ENCODE measurements at regions not wholly inside any gene's neighbourhood (a gene's known extent, or its start where the extent isn't known, plus 50 kb on each side); places are given as distances from the start of the nearest gene placed in this dataset.
"Not testable (repeated sequence)": the region's sequence is repeated elsewhere in the genome, so short reads cannot be mapped to it uniquely, and the experiment has no call there.

DNA sequence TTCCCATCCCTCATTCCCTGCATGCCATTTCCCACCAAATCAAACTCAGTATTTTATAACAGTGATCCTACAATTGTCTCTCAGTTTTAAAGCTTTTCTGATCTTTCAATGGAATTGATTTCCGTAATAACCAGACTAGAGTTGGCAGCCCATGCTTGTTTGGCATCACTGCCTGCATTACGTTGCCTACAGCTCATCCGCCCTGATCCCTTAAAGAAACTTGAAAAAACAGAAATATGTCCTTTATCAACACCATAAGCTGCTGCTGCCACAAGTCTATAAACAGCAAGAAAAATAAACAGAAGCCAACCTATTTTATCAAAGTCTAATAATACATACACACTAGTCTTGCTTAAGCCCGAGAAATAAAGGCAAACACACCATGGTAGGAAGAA lies 331.0 kb downstream of the METTL4 start:
- no peaks in the 10 kb centered on the region for H3K4me1 ChIP-seq (ENCODE audit: control insufficient read depth in 1 of 2, insufficient read depth in 1 of 2, low read depth in 1 of 2, low read length in 1 of 2)
- peaks cover 51% of the 10 kb centered on the region for H3K27me3 ChIP-seq
- no peaks in the 10 kb centered on the region for H3K9me3 ChIP-seq
- no peak overlapping the region for H3K4me3 ChIP-seq (ENCODE audit: low read depth in 1 of 2, low read length in 1 of 2)
- no peaks in the 10 kb centered on the region for H3K36me3 ChIP-seq
- no peak overlapping the region for H3K27ac ChIP-seq
- TF ChIP-seq, protein P1, sequence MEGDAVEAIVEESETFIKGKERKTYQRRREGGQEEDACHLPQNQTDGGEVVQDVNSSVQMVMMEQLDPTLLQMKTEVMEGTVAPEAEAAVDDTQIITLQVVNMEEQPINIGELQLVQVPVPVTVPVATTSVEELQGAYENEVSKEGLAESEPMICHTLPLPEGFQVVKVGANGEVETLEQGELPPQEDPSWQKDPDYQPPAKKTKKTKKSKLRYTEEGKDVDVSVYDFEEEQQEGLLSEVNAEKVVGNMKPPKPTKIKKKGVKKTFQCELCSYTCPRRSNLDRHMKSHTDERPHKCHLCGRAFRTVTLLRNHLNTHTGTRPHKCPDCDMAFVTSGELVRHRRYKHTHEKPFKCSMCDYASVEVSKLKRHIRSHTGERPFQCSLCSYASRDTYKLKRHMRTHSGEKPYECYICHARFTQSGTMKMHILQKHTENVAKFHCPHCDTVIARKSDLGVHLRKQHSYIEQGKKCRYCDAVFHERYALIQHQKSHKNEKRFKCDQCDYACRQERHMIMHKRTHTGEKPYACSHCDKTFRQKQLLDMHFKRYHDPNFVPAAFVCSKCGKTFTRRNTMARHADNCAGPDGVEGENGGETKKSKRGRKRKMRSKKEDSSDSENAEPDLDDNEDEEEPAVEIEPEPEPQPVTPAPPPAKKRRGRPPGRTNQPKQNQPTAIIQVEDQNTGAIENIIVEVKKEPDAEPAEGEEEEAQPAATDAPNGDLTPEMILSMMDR (IDR thresholded peaks at IDR 0.05) = no peak

- no peaks in the 10 kb centered on the region for H3K9me3 ChIP-seq
- H3K27me3 ChIP-seq = peaks cover 15% of the 10 kb centered on the region
- TF ChIP-seq, protein P1 (IDR thresholded peaks at IDR 0.05) = no peak
- H3K27ac ChIP-seq = no peak overlapping the region
- no peaks in the 10 kb centered on the region for H3K36me3 ChIP-seq
- H3K4me1 ChIP-seq (ENCODE audit: control insufficient read depth in 1 of 2, insufficient read depth in 1 of 2, low read depth in 1 of 2, low read length in 1 of 2) = no peaks in the 10 kb centered on the region
- H3K4me3 ChIP-seq (ENCODE audit: low read depth in 1 of 2, low read length in 1 of 2) = no peak overlapping the region
Measured at GRCh38 chr18:2244641-2245040, 326.7 kb downstream of the METTL4 start.

GRCh38 chr18:2247101-2247500 lies 324.2 kb downstream of the METTL4 start:
- H3K4me3 ChIP-seq (ENCODE audit: low read depth in 1 of 2, low read length in 1 of 2); H3K4me1 ChIP-seq (ENCODE audit: control insufficient read depth in 1 of 2, insufficient read depth in 1 of 2, low read depth in 1 of 2, low read length in 1 of 2); H3K27ac ChIP-seq; H3K9me3 ChIP-seq; H3K36me3 ChIP-seq: not testable (repeated sequence)
- peaks cover 12% of the 10 kb centered on the region for H3K27me3 ChIP-seq

DNA sequence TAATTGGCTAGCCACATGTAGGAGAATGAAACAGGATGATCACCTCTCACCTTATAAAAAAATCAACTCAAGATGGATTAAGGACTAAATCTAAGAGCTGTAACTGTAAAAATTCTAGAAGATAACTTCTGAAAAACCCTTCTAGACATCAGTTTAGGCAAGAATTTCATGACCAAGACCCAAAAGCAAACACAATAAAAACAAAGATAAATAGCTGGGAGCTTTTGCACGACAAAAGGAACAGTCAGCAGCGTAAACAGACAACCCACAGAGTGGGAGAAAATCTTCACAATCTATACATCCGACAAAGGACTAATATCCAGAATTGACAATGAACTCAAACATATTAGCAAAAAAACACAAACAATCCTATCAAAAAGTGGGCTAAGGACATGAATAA lies 316.3 kb downstream of the METTL4 start:
- Histone ChIP-seq H3K9me3 (no peaks in the 10 kb centered on the region), H3K27ac (no peak overlapping the region), H3K4me3 (ENCODE audit: low read depth in 1 of 2, low read length in 1 of 2) (no peak overlapping the region), H3K4me1 (ENCODE audit: control insufficient read depth in 1 of 2, insufficient read depth in 1 of 2, low read depth in 1 of 2, low read length in 1 of 2) (no peaks in the 10 kb centered on the region), H3K36me3 (no peaks in the 10 kb centered on the region), H3K27me3 (no peaks in the 10 kb centered on the region)
- TF ChIP-seq, protein P1 (IDR thresholded peaks at IDR 0.05) = no peak

DNA sequence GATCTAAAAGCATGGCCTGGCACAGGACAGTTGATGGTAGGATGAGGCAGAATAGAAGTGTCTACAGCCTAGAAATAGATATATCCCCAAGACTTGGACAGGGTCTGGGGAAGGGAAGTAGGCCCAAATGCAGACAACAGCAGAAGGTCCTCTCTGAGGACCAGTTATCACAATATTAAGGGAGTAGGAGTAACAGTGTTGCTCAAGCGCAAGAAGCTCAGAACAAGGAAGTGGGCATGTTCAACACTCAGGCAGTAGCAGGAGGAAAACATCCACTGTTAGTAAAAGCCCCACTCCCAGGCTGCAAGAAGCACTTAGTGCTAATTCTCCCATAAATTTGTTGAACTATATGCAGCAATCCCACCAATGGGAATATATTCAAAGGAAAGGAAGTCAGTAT lies 314.7 kb downstream of the METTL4 start:
- H3K9me3 ChIP-seq = no peaks in the 10 kb centered on the region
- no peaks in the 10 kb centered on the region for H3K36me3 ChIP-seq
- TF ChIP-seq, protein P1 (IDR thresholded peaks at IDR 0.05) = no peak
- H3K27ac ChIP-seq = no peak overlapping the region
- H3K27me3 ChIP-seq = no peaks in the 10 kb centered on the region
- no peak overlapping the region for H3K4me3 ChIP-seq (ENCODE audit: low read depth in 1 of 2, low read length in 1 of 2)
- H3K4me1 ChIP-seq (ENCODE audit: control insufficient read depth in 1 of 2, insufficient read depth in 1 of 2, low read depth in 1 of 2, low read length in 1 of 2) = no peaks in the 10 kb centered on the region

DNA sequence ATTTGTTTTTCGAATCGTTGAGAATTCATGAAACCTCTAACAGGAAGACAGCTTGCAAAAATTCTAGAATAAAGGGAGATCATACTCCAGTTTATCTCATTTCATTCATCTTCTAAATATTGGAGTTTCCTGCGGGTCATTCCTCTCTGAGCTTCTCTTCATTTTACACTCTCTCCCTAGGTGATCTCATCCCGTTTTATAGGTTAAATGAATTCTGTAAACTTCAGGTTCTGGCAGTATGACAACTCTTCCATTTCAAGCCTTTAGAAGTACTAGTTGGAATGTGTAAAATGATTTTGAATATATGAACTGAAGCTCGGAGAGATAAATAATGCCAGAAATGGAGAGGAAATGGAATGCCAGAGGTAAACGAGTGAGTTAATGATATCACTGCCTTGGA lies 312.4 kb downstream of the METTL4 start:
- H3K9me3 ChIP-seq = no peaks in the 10 kb centered on the region
- no peak overlapping the region for H3K4me3 ChIP-seq (ENCODE audit: low read depth in 1 of 2, low read length in 1 of 2)
- no peaks in the 10 kb centered on the region for H3K4me1 ChIP-seq (ENCODE audit: control insufficient read depth in 1 of 2, insufficient read depth in 1 of 2, low read depth in 1 of 2, low read length in 1 of 2)
- H3K27ac ChIP-seq = no peak overlapping the region
- no peaks in the 10 kb centered on the region for H3K27me3 ChIP-seq
- TF ChIP-seq, protein P1 (IDR thresholded peaks at IDR 0.05) = no peak
- no peaks in the 10 kb centered on the region for H3K36me3 ChIP-seq
